ENCODE measurements at regions not wholly inside any gene's neighbourhood (a gene's known extent, or its start where the extent isn't known, plus 50 kb on each side); places are given as distances from the start of the nearest gene placed in this dataset.

DNA sequence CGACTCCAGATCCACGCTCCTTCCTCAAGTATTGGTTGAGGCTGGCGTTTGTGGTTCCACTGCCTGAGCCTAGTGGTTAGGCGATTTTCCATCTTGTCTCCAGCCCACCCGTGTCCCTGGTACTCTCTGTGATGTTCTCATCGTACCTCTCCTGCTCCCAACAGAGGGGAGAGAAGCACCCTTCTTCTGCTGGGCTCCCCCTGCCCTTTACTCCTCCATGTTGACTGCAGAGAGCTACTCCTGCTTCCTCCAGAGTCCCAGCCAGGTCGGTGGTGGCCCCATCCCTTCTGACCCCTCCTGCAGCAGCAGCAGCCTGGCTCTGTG is 164.0 kb upstream of the BCOR start:
- POLR2A ChIA-PET = no interaction called here
- Mint-ChIP-seq H3K4me3 (no peak overlapping the region), H3K9me3 (no peaks in the 10 kb centered on the region), H3K27me3 (no peaks in the 10 kb centered on the region), H3K36me3 (ENCODE audit: low read depth) (no peaks in the 10 kb centered on the region), H3K4me1 (peaks cover 3% of the 10 kb centered on the region), H3K27ac (no peak overlapping the region)
- DNase-seq (no peak), ATAC-seq (ENCODE audit: low read depth) (no peak)
- CTCF ChIA-PET = no interaction called here
- TF ChIP-seq CTCF (IDR thresholded peaks at IDR 0.05) = no peak
- intact Hi-C loops (cut with micrococcal nuclease) = loop anchor here (10.0 kb wide), 1 partner anchor 247 kb away; no protein-coding TSS in a partner anchor

GRCh38 chrX:40260146-40260747 is 162.5 kb upstream of the BCOR start:
- no peak for TF ChIP-seq CTCF (IDR thresholded peaks at IDR 0.05)
- ChIA-PET POLR2A (interaction anchor here (0.7 kb wide), 1 partner anchor 36 kb away, joined by 3 read pairs; no protein-coding TSS in a partner anchor), CTCF (no interaction called here)
- Mint-ChIP-seq H3K9me3 (no peaks in the 10 kb centered on the region), H3K4me1 (peaks cover 3% of the 10 kb centered on the region), H3K36me3 (ENCODE audit: low read depth) (no peaks in the 10 kb centered on the region), H3K27me3 (no peaks in the 10 kb centered on the region), H3K4me3 (no peak overlapping the region), H3K27ac (no peak overlapping the region)
- intact Hi-C loops (cut with micrococcal nuclease) = loop anchor here (10.0 kb wide), 1 partner anchor 245 kb away; no protein-coding TSS in a partner anchor
- ATAC-seq (ENCODE audit: low read depth) (no peak), DNase-seq (no peak)

DNA sequence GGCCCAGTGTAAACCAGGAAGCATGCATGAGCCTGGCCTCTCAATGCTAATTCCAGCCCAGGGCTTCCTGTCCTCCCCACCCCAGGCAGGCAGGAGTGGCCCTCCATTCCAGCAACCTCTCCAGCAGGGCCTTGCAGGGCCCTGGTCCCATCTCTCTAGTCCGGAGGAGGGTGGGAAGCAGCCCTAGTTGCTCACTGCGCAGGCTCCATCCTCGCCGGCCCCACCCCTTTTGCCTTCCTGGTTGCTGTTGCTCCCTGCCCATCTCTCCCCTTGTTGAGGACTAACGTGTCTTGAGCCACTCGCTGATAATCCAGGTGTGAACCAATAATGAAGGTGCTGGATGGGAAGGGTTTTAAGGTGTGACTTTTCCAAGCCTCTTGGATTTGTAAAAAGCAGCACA is 161.2 kb upstream of the BCOR start:
- ChIA-PET POLR2A (no interaction called here), CTCF (no interaction called here)
- H3K4me1 Mint-ChIP-seq = peaks cover 3% of the 10 kb centered on the region
- H3K9me3 Mint-ChIP-seq = no peaks in the 10 kb centered on the region
- H3K27me3 Mint-ChIP-seq = no peaks in the 10 kb centered on the region
- no peaks in the 10 kb centered on the region for H3K36me3 Mint-ChIP-seq (ENCODE audit: low read depth)
- no peak overlapping the region for H3K27ac Mint-ChIP-seq
- TF ChIP-seq CTCF (IDR thresholded peaks at IDR 0.05) = no peak
- intact Hi-C loops (cut with micrococcal nuclease) = no loop called here
- no peak overlapping the region for H3K4me3 Mint-ChIP-seq
- ATAC-seq (ENCODE audit: low read depth) = no peak
- DNase-seq = no peak

DNA sequence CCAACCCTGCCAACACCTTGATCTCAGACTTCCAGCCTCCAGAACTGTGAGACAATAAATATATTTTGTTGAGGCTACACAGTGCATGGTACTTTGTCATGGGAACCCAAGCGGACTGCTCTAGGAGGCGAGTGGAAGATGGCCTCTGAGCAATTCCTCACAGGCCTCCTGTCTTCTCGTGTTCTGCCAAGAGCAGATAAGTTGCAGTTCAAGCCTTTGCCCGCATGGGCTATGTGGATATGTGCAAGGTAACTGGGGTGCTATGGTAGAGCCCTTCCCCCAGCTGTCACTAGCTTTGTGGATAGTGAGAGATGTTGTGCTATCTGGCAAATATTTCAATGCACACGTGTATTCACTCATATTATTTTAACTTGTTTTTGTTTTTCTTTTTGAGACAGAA is 156.0 kb upstream of the BCOR start:
- ChIA-PET CTCF (no interaction called here), POLR2A (no interaction called here)
- H3K27ac Mint-ChIP-seq = no peak overlapping the region
- no peaks in the 10 kb centered on the region for H3K36me3 Mint-ChIP-seq (ENCODE audit: low read depth)
- no peaks in the 10 kb centered on the region for H3K4me1 Mint-ChIP-seq
- intact Hi-C loops (cut with micrococcal nuclease) = no loop called here
- H3K27me3 Mint-ChIP-seq = no peaks in the 10 kb centered on the region
- ATAC-seq (ENCODE audit: low read depth) (no peak), DNase-seq (no peak)
- no peaks in the 10 kb centered on the region for H3K9me3 Mint-ChIP-seq
- TF ChIP-seq CTCF (IDR thresholded peaks at IDR 0.05) = no peak
- no peak overlapping the region for H3K4me3 Mint-ChIP-seq

GRCh38 chrX:40249582-40249981 is 151.8 kb upstream of the BCOR start:
- CTCF ChIA-PET = no interaction called here
- POLR2A ChIA-PET = no interaction called here
- no peak for TF ChIP-seq CTCF (IDR thresholded peaks at IDR 0.05)
- no peak for DNase-seq
- Mint-ChIP-seq H3K36me3 (ENCODE audit: low read depth) (no peaks in the 10 kb centered on the region), H3K4me3 (no peak overlapping the region), H3K9me3 (no peaks in the 10 kb centered on the region), H3K27me3 (peaks cover 2% of the 10 kb centered on the region), H3K4me1 (peaks cover 4% of the 10 kb centered on the region), H3K27ac (no peak overlapping the region)
- ATAC-seq (ENCODE audit: low read depth) = no peak
- intact Hi-C loops (cut with micrococcal nuclease) = no loop called here

Measured in activated B cell treated with CpG ODN at 0.5 μM for 24 hours (primary cell).